Smooth muscle cell (in vitro differentiated cells): ENCODE measurements at regions not wholly inside any gene's neighbourhood (a gene's known extent, or its start where the extent isn't known, plus 50 kb on each side); places are given as distances from the start of the nearest gene placed in this dataset.
"Not testable (repeated sequence)": the region's sequence is repeated elsewhere in the genome, so short reads cannot be mapped to it uniquely, and the experiment has no call there.

Source experiments
- DNase-seq: peaks from one replicate; lab custom pipeline; 2025; ENCODE audit not compliant: unreplicated experiment; lab: John Stamatoyannopoulos, UW
- H2AFZ ChIP-seq: fragments of 200-600 bp; sonication (generic); 2 replicates; pipeline ENCODE4 v1.6.0; 2016; ENCODE audit warnings: antibody characterized with exemption, low read depth, mild to moderate bottlenecking
- H3F3A ChIP-seq: fragments of 200-600 bp; sonication (generic); 2 replicates; pipeline ENCODE4 v1.6.0; 2017; ENCODE audit warnings: antibody characterized with exemption, low read depth
- H3K27ac ChIP-seq: fragments of 200-600 bp; sonication (generic); 2 replicates; pipeline ENCODE4 v1.5.1; 2016; ENCODE audit warnings: low read depth, mild to moderate bottlenecking
- H3K27me3 ChIP-seq: fragments of 200-600 bp; sonication (generic); 2 replicates; pipeline ENCODE4 v1.6.1; 2016; ENCODE audit warnings: low read depth, mild to moderate bottlenecking
- H3K36me3 ChIP-seq: fragments of 200-600 bp; sonication (generic); 2 replicates; pipeline ENCODE4 v1.5.1; 2016; ENCODE audit warnings: low read depth
- H3K4me1 ChIP-seq: fragments of 200-600 bp; sonication (generic); 2 replicates; pipeline ENCODE4 v1.5.1; 2016; ENCODE audit warnings: low read depth
- H3K4me2 ChIP-seq: fragments of 200-600 bp; sonication (generic); 2 replicates; pipeline ENCODE4 v1.6.0; 2016; ENCODE audit warnings: mild to moderate bottlenecking
- H3K4me3 ChIP-seq: fragments of 200-600 bp; sonication (generic); 2 replicates; pipeline ENCODE4 v1.5.1; 2016; ENCODE audit warnings: mild to moderate bottlenecking
- H3K79me2 ChIP-seq: fragments of 200-600 bp; sonication (generic); 2 replicates; pipeline ENCODE4 v1.6.0; 2016; ENCODE audit warnings: low read depth, mild to moderate bottlenecking
- H3K9ac ChIP-seq: fragments of 200-600 bp; sonication (generic); 2 replicates; pipeline ENCODE4 v1.6.0; 2016; ENCODE audit warnings: low read depth
- H3K9me3 ChIP-seq: fragments of 200-600 bp; sonication (generic); replicated peaks from 2 replicates; pipeline ENCODE4 v1.5.1; 2016; ENCODE audit warnings: low read depth
- H4K20me1 ChIP-seq: fragments of 200-600 bp; sonication (generic); 2 replicates; pipeline ENCODE4 v1.6.0; 2016; ENCODE audit warnings: low read depth
- CTCF ChIP-seq: fragments of 200-600 bp; sonication (generic); IDR thresholded peaks from 2 replicates; pipeline ENCODE4 v1.5.1; 2017; ENCODE audit warnings: borderline replicate concordance, mild to moderate bottlenecking, antibody characterized with exemption; ENCODE audit not compliant: insufficient read depth, poor library complexity, severe bottlenecking
- WGBS: methylation state at CpG from one replicate; pipeline ENCODE4 v1.1.7; 2016; ENCODE audit warnings: low lambda C conversion rate; 5-methylcytosine and 5-hydroxymethylcytosine counted together

- Histone ChIP-seq H3K36me3 (no peaks in the 10 kb centered on the region), H3K9ac (no peak overlapping the region), H3K4me2 (no peak overlapping the region), H3K27ac (no peak overlapping the region), H2AFZ (no peak overlapping the region), H3F3A (no peaks in the 10 kb centered on the region), H3K9me3 (no peaks in the 10 kb centered on the region), H3K4me1 (no peaks in the 10 kb centered on the region), H3K27me3 (no peaks in the 10 kb centered on the region), H4K20me1 (no peaks in the 10 kb centered on the region), H3K79me2 (no peaks in the 10 kb centered on the region), H3K4me3 (no peak overlapping the region)
- WGBS: 89% methylated on average over 4 of the region's 4 CpGs
- DNase-seq: no peak
- TF ChIP-seq CTCF: no peak
These were observed 141.0 kb upstream of the ARHGEF26 start for GRCh38 chr3:153980252-153980590.

GRCh38 chr3:153997364-153997763, 123.8 kb upstream of the ARHGEF26 start:
- H3K4me1 ChIP-seq, H3K9me3 ChIP-seq, H3F3A ChIP-seq, H4K20me1 ChIP-seq, H3K4me3 ChIP-seq, H3K27ac ChIP-seq, H3K4me2 ChIP-seq, H2AFZ ChIP-seq, H3K36me3 ChIP-seq, H3K79me2 ChIP-seq, H3K27me3 ChIP-seq, H3K9ac ChIP-seq, DNase-seq: not testable (repeated sequence)
- WGBS: 83% methylated on average over 1 of the region's 1 CpG

- no peaks in the 10 kb centered on the region for H3K79me2 ChIP-seq
- no peaks in the 10 kb centered on the region for H3K4me1 ChIP-seq
- H3K4me3 ChIP-seq: no peak overlapping the region
- H3K9ac ChIP-seq: no peak overlapping the region
- H4K20me1 ChIP-seq: no peaks in the 10 kb centered on the region
- H3F3A ChIP-seq: no peaks in the 10 kb centered on the region
- no peak overlapping the region for H3K4me2 ChIP-seq
- no peak overlapping the region for H2AFZ ChIP-seq
- H3K9me3 ChIP-seq: no peaks in the 10 kb centered on the region
- no peak for DNase-seq
- no peaks in the 10 kb centered on the region for H3K36me3 ChIP-seq
- H3K27ac ChIP-seq: no peak overlapping the region
- TF ChIP-seq CTCF: no peak
- H3K27me3 ChIP-seq: no peaks in the 10 kb centered on the region
These were observed 117.5 kb upstream of the ARHGEF26 start for GRCh38 chr3:154003649-154004048.

- no peak overlapping the region for H3K9ac ChIP-seq
- H3K4me3 ChIP-seq: no peak overlapping the region
These were observed 110.2 kb upstream of the ARHGEF26 start for GRCh38 chr3:154011036-154011435.

More at GRCh38 chr3:154011036-154011435, 110.2 kb upstream of the ARHGEF26 start:
- no peak for TF ChIP-seq CTCF
- Histone ChIP-seq H3K9me3 (no peaks in the 10 kb centered on the region), H4K20me1 (no peaks in the 10 kb centered on the region), H3K4me2 (no peak overlapping the region), H3K4me1 (no peaks in the 10 kb centered on the region), H3F3A (no peaks in the 10 kb centered on the region), H3K27ac (no peak overlapping the region), H2AFZ (no peak overlapping the region), H3K79me2 (no peaks in the 10 kb centered on the region), H3K36me3 (no peaks in the 10 kb centered on the region), H3K27me3 (no peaks in the 10 kb centered on the region)
- DNase-seq: no peak
- 89% methylated on average over 5 of the region's 5 CpGs for WGBS
